SU-DHL-6 (cell line): ENCODE measurements at regions not wholly inside any gene's neighbourhood (a gene's known extent, or its start where the extent isn't known, plus 50 kb on each side); places are given as distances from the start of the nearest gene placed in this dataset.

Source experiments
- CTCF ChIP-seq: fragments of 200-600 bp; sonication (generic); IDR thresholded peaks from one replicate; pipeline ENCODE4 v1.5.1; 2017; ENCODE audit warnings: antibody characterized with exemption, mild to moderate bottlenecking, low read length, moderate library complexity; ENCODE audit not compliant: insufficient read depth, poor library complexity, severe bottlenecking
- EZH2phosphoT487 ChIP-seq: fragments of 200-600 bp; sonication (generic), shearing (Covaris generic); conservative IDR thresholded peaks from 2 replicates; pipeline ENCODE4 v1.6.1; 2018; ENCODE audit warnings: mild to moderate bottlenecking, antibody characterized with exemption, low read length, moderate library complexity, mixed read lengths

GRCh38 chr1:68625624-68626023, 128.7 kb upstream of the DEPDC1 start:
- TF ChIP-seq CTCF (no peak), EZH2phosphoT487 (no peak)
